Spleen (tissue), 7 donors: ENCODE measurements at regions not wholly inside any gene's neighbourhood (a gene's known extent, or its start where the extent isn't known, plus 50 kb on each side); places are given as distances from the start of the nearest gene placed in this dataset.

Experiments used
- CTCF ChIP-seq, 11 experiments: fragments of 200-600 bp in 7 of 11; fragments of 450-650 bp in 4 of 11; sonication (generic) in 4 of 11; IDR thresholded peaks in 8 of 11; conservative IDR thresholded peaks in 3 of 11; 1 replicate in 7 of 11; 2 replicates in 4 of 11; pipeline versions ENCODE4 v1.4.0 to v1.8.0; 2016 to 2021; ENCODE audit warnings: antibody characterized with exemption in 11 of 11, inconsistent platforms in 4 of 11, mild to moderate bottlenecking in 1 of 11
- POLR2A ChIP-seq, 3 donors: fragments of 450-650 bp; IDR thresholded peaks; one replicate each; pipeline ENCODE4 v1.5.1; 2017; ENCODE audit warnings: antibody characterized with exemption in 3 of 3, mild to moderate bottlenecking in 1 of 3
- POLR2AphosphoS5 ChIP-seq, 3 donors: sonication (generic); formaldehyde crosslinking; IDR thresholded peaks; one replicate each; pipeline ENCODE4 v1.5.1; 2017; ENCODE audit warnings: antibody characterized with exemption in 3 of 3
- donor health status: DM: no; HTN: no; CAD: no; lungs with moderate emphysema.
- donor health status: DM: no; HTN: no; CAD: no.
- donor health status: DM: no; HTN: no; CAD: no.

GRCh38 chr12:114221136-114221833 is 184.7 kb downstream of the TBX5 start:
- TF ChIP-seq CTCF (IDR thresholded peaks at IDR 0.05 in 8 of 11, conservative IDR thresholded peaks at IDR 0.05 in 3 of 11) (no peak), POLR2A (IDR thresholded peaks at IDR 0.05) (no peak), POLR2AphosphoS5 (IDR thresholded peaks at IDR 0.05) (no peak)
